ENCODE measurements at regions not wholly inside any gene's neighbourhood (a gene's known extent, or its start where the extent isn't known, plus 50 kb on each side); places are given as distances from the start of the nearest gene placed in this dataset.

DNA sequence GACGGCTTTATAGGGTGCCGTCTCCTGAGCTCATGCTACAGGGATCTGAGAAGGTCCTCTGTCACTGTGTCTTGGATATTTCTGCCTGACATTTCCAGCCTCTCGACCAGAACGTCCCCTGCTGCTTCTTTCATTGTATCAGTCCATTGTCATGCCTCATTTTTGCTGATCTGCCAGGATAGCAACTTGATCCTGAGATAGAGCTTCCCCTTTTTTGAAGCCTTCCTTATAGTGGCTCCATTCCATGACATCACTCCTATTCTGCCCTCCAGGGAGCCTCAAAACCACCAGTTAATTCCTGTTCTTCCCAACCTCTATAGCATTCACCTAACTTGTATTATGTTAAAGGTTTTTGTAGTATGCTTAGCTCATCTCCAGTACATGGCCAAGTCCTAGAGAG lies 431.8 kb upstream of the NOX3 start:
- Histone ChIP-seq H4K20me1 (ENCODE audit: insufficient read depth, low read length) (no peaks in the 10 kb centered on the region), H3K9me2 (replicated peaks; ENCODE audit: insufficient read depth, low read length) (no peaks in the 10 kb centered on the region), H3K27me3 (replicated peaks; ENCODE audit: insufficient read depth, low read length) (no peaks in the 10 kb centered on the region), H3K27ac (ENCODE audit: low read length) (no peak overlapping the region), H3F3A (ENCODE audit: insufficient read depth, low read length) (no peaks in the 10 kb centered on the region), H3K79me2 (ENCODE audit: low read length) (no peaks in the 10 kb centered on the region), H3K36me3 (replicated peaks; ENCODE audit: insufficient read depth, low read length) (no peaks in the 10 kb centered on the region), H3K4me3 (ENCODE audit: low read length) (no peak overlapping the region), H3K4me2 (ENCODE audit: low read depth, low read length) (no peak overlapping the region), H3K9ac (ENCODE audit: low read length) (no peak overlapping the region), H3K4me1 (ENCODE audit: low read length) (no peaks in the 10 kb centered on the region), H3K9me3 (replicated peaks; ENCODE audit: insufficient read depth, low read length) (no peaks in the 10 kb centered on the region), H2AFZ (ENCODE audit: low read length) (no peak overlapping the region)
- no peak for TF ChIP-seq EZH2 (optimal IDR thresholded peaks at IDR 0.05; ENCODE audit: low read depth, low read length)
- no peak for TF ChIP-seq EZH2phosphoT487 (IDR thresholded peaks at IDR 0.05; ENCODE audit: low read length)
- TF ChIP-seq, protein P1, sequence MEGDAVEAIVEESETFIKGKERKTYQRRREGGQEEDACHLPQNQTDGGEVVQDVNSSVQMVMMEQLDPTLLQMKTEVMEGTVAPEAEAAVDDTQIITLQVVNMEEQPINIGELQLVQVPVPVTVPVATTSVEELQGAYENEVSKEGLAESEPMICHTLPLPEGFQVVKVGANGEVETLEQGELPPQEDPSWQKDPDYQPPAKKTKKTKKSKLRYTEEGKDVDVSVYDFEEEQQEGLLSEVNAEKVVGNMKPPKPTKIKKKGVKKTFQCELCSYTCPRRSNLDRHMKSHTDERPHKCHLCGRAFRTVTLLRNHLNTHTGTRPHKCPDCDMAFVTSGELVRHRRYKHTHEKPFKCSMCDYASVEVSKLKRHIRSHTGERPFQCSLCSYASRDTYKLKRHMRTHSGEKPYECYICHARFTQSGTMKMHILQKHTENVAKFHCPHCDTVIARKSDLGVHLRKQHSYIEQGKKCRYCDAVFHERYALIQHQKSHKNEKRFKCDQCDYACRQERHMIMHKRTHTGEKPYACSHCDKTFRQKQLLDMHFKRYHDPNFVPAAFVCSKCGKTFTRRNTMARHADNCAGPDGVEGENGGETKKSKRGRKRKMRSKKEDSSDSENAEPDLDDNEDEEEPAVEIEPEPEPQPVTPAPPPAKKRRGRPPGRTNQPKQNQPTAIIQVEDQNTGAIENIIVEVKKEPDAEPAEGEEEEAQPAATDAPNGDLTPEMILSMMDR (IDR thresholded peaks at IDR 0.05; ENCODE audit: low read length) = no peak
- DNase-seq = no peak

DNA sequence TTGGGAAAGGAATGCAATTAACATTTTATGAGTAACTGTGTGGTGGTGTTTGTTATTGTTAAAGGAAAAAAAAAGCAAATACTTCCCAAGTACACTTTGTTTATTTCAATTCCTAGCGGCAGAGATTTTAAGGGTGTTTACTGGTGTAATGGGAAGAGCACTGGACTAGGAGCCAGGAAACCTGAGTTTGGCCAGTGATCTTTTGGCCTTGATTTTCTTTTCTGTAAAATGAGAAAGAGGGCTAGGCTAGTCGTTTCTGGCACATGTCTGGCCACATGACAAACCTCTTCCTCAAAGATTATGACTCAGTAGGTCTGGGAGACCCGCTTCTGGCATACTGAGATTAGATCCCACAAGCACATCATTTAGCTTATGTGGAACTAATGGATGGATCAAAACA lies 428.1 kb upstream of the NOX3 start:
- H3K9me2 ChIP-seq (replicated peaks; ENCODE audit: insufficient read depth, low read length) = no peaks in the 10 kb centered on the region
- H3K79me2 ChIP-seq (ENCODE audit: low read length) = no peaks in the 10 kb centered on the region
- H2AFZ ChIP-seq (ENCODE audit: low read length) = no peak overlapping the region
- H3K4me1 ChIP-seq (ENCODE audit: low read length) = no peaks in the 10 kb centered on the region
- no peaks in the 10 kb centered on the region for H4K20me1 ChIP-seq (ENCODE audit: insufficient read depth, low read length)
- no peaks in the 10 kb centered on the region for H3K9me3 ChIP-seq (replicated peaks; ENCODE audit: insufficient read depth, low read length)
- H3K27me3 ChIP-seq (replicated peaks; ENCODE audit: insufficient read depth, low read length) = no peaks in the 10 kb centered on the region
- no peaks in the 10 kb centered on the region for H3K36me3 ChIP-seq (replicated peaks; ENCODE audit: insufficient read depth, low read length)
- no peak overlapping the region for H3K4me3 ChIP-seq (ENCODE audit: low read length)
- TF ChIP-seq EZH2 (optimal IDR thresholded peaks at IDR 0.05; ENCODE audit: low read depth, low read length) (no peak), EZH2phosphoT487 (IDR thresholded peaks at IDR 0.05; ENCODE audit: low read length) (no peak)
- TF ChIP-seq, protein P1 (IDR thresholded peaks at IDR 0.05; ENCODE audit: low read length) = no peak
- H3K9ac ChIP-seq (ENCODE audit: low read length) = no peak overlapping the region
- no peak for DNase-seq
- H3F3A ChIP-seq (ENCODE audit: insufficient read depth, low read length) = no peaks in the 10 kb centered on the region
- H3K4me2 ChIP-seq (ENCODE audit: low read depth, low read length) = no peak overlapping the region
- no peak overlapping the region for H3K27ac ChIP-seq (ENCODE audit: low read length)

- H3K4me1 ChIP-seq (ENCODE audit: low read length) = no peaks in the 10 kb centered on the region
- no peaks in the 10 kb centered on the region for H3K36me3 ChIP-seq (replicated peaks; ENCODE audit: insufficient read depth, low read length)
- no peak overlapping the region for H3K4me2 ChIP-seq (ENCODE audit: low read depth, low read length)
- TF ChIP-seq, protein P1 (IDR thresholded peaks at IDR 0.05; ENCODE audit: low read length) = no peak
- TF ChIP-seq EZH2 (optimal IDR thresholded peaks at IDR 0.05; ENCODE audit: low read depth, low read length) (no peak), EZH2phosphoT487 (IDR thresholded peaks at IDR 0.05; ENCODE audit: low read length) (no peak)
- no peak overlapping the region for H3K4me3 ChIP-seq (ENCODE audit: low read length)
- no peak overlapping the region for H3K27ac ChIP-seq (ENCODE audit: low read length)
- no peaks in the 10 kb centered on the region for H3K79me2 ChIP-seq (ENCODE audit: low read length)
- no peaks in the 10 kb centered on the region for H3K9me3 ChIP-seq (replicated peaks; ENCODE audit: insufficient read depth, low read length)
- no peaks in the 10 kb centered on the region for H4K20me1 ChIP-seq (ENCODE audit: insufficient read depth, low read length)
- H3K27me3 ChIP-seq (replicated peaks; ENCODE audit: insufficient read depth, low read length) = no peaks in the 10 kb centered on the region
- no peaks in the 10 kb centered on the region for H3K9me2 ChIP-seq (replicated peaks; ENCODE audit: insufficient read depth, low read length)
- H3K9ac ChIP-seq (ENCODE audit: low read length) = no peak overlapping the region
- DNase-seq = no peak
- H3F3A ChIP-seq (ENCODE audit: insufficient read depth, low read length) = no peaks in the 10 kb centered on the region
- H2AFZ ChIP-seq (ENCODE audit: low read length) = no peak overlapping the region
These were observed 427.7 kb upstream of the NOX3 start for GRCh38 chr6:155883334-155883731.
